HepG2 (cell line): ENCODE measurements at regions not wholly inside any gene's neighbourhood (a gene's known extent, or its start where the extent isn't known, plus 50 kb on each side); places are given as distances from the start of the nearest gene placed in this dataset.

ENCODE experiments used
- ATAC-seq: fragments of 200-7000 bp; cut with Tn5 transposase; 3 replicates; pipeline ENCODE4 v1.9.1; 2020; ENCODE audit warnings: mild to moderate bottlenecking, moderate library complexity
- BruUV-seq: library from RNA; stranded (reverse); fragments of 400-500 nt; replicated peaks from 2 replicates; lab custom pipeline; 2021; lab: Mats Ljungman, UMichigan
- CTCF ChIA-PET: fragments of 300-600 bp; formaldehyde crosslinking; extraction: SDS; loops from one replicate; lab custom pipeline; 2021; ENCODE audit warnings: low total read pairs, inconsistent platforms, low intra/inter-chr PET ratio; lab: Yijun Ruan, JAX
- POLR2A ChIA-PET: fragments of 350-600 bp; sonication (Branson Sonifier 250); formaldehyde crosslinking; loops from one replicate; lab custom pipeline; 2020; ENCODE audit warnings: antibody characterized with exemption, inconsistent platforms; lab: Yijun Ruan, JAX
- DNase-seq: peaks from one replicate; pipeline ENCODE4 v3.0.0-alpha.2; 2015; ENCODE audit warnings: low spot score
- FAIRE-seq: peaks from 3 replicates; lab custom pipeline; 2011; peaks lifted over from hg19 to GRCh38; lab: Jason Lieb, UNC
- H2AFZ ChIP-seq: one replicate; pipeline ENCODE4 v1.6.1; 2011; ENCODE audit warnings: low read length, inconsistent platforms
- H3K27ac ChIP-seq: fragments of 300-600 bp; 3 replicates; pipeline ENCODE4 v1.8.0; 2011; ENCODE audit warnings: mixed run types, mild to moderate bottlenecking, mixed read lengths, low read length, inconsistent platforms; ENCODE audit not compliant: insufficient read depth; ENCODE audit errors: extremely low read length
- H3K27me3 ChIP-seq, 2 experiments: fragments of 200-600 bp in 1 of 2; 2 replicates in 1 of 2; 3 replicates in 1 of 2; pipeline versions ENCODE4 v1.6.0 to v1.8.0; 2011; ENCODE audit warnings: low read length in 2 of 2, mild to moderate bottlenecking in 2 of 2, moderate library complexity in 2 of 2, inconsistent platforms in 1 of 2; ENCODE audit not compliant: insufficient read depth in 2 of 2, control insufficient read depth in 1 of 2
- H3K36me3 ChIP-seq, 2 experiments: fragments of 200-600 bp in 1 of 2; replicated peaks in 1 of 2; 2 replicates in 1 of 2; 3 replicates in 1 of 2; pipeline versions ENCODE4 v1.5.1 to v1.8.0; 2011; ENCODE audit warnings: low read length in 2 of 2, inconsistent platforms in 1 of 2; ENCODE audit not compliant: insufficient read depth in 2 of 2, control insufficient read depth in 1 of 2
- H3K4me1 ChIP-seq: 2 replicates; pipeline ENCODE4 v1.5.1; 2012; ENCODE audit warnings: low read length, inconsistent platforms; ENCODE audit not compliant: insufficient read depth
- H3K4me2 ChIP-seq: 2 replicates; pipeline ENCODE4 v1.6.0; 2011; ENCODE audit warnings: low read depth, low read length, inconsistent platforms
- H3K4me3 ChIP-seq, 3 experiments: fragments of 200-600 bp in 1 of 3; sonication (generic), shearing (Covaris generic) in 1 of 3; replicated peaks in 1 of 3; 2 replicates each; pipeline ENCODE4 v1.5.1; 2011 to 2016; ENCODE audit warnings: low read length in 3 of 3, inconsistent platforms in 2 of 3, low read depth in 2 of 3, mild to moderate bottlenecking in 2 of 3, control low read depth in 1 of 3, mixed read lengths in 1 of 3; ENCODE audit not compliant: insufficient read depth in 1 of 3
- H3K79me2 ChIP-seq: one replicate; pipeline ENCODE4 v1.6.1; 2011; ENCODE audit warnings: low read length, inconsistent platforms; ENCODE audit not compliant: insufficient read depth
- H3K9ac ChIP-seq: 2 replicates; pipeline ENCODE4 v1.6.0; 2011; ENCODE audit warnings: mild to moderate bottlenecking, low read depth, low read length, inconsistent platforms; ENCODE audit not compliant: insufficient read depth
- H3K9me3 ChIP-seq: 2 replicates; pipeline ENCODE4 v1.5.1; 2012; ENCODE audit warnings: mild to moderate bottlenecking, low read length
- H4K20me1 ChIP-seq: 2 replicates; pipeline ENCODE4 v1.6.0; 2011; ENCODE audit warnings: inconsistent platforms, mild to moderate bottlenecking, low read length, moderate library complexity; ENCODE audit not compliant: insufficient read depth
- BATF2 ChIP-seq: sonication (generic); formaldehyde crosslinking; IDR thresholded peaks from 2 replicates; pipeline ENCODE4 v1.8.0; 2022; ENCODE audit warnings: mild to moderate bottlenecking, missing genetic modification reagents, moderate library complexity
- BCLAF1 ChIP-seq: fragments of 450-650 bp; IDR thresholded peaks from 2 replicates; pipeline ENCODE4 v1.6.1; 2017; ENCODE audit warnings: mild to moderate bottlenecking
- FOSL2 ChIP-seq: sonication (generic); formaldehyde crosslinking; IDR thresholded peaks from 2 replicates; pipeline ENCODE4 v1.4.0; 2020; ENCODE audit warnings: missing genetic modification reagents
- SNAPC4 ChIP-seq: sonication (generic); formaldehyde crosslinking; IDR thresholded peaks from 2 replicates; pipeline ENCODE4 v1.4.0; 2020; ENCODE audit warnings: mild to moderate bottlenecking, missing genetic modification reagents
- WGBS: methylation state at CpG from one replicate; pipeline ENCODE4 v1.1.6; 2017; ENCODE audit warnings: low lambda C conversion rate; 5-methylcytosine and 5-hydroxymethylcytosine counted together
- in situ Hi-C: cut with HindIII; loops from 2 replicates; pipeline ENCODE4 v1.10.0; 2017; ENCODE audit warnings: low pct_unique_long_range_greater_than_20kb; ENCODE audit not compliant: extremely low pct_ligation_motif_present
- intact Hi-C: fragments of 100-400 bp; cut with micrococcal nuclease; formaldehyde crosslinking; loops from one replicate; pipeline ENCODE4 v1.10.0; 2022; ENCODE audit not compliant: unreplicated experiment

DNA sequence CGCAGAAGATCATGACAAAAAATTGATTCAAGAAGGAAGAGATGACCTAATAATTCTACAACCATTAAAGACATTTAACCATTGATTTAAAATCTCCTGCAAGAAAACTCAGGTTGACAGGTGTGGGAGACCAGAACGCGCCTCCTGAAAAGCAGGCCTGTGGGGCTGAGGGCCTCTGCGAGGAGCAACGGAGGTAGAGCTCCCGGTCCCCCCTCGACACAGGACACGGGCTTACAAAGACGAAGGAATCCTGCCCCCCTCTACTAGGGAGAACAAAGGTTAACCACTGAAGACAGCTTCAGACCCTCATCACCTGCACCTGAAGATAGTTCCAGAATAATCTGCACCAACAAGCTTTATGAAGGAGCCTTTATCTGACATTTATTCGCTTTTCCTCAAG, 55.9 kb upstream of the INPP5A start (continued):
- no peak for TF ChIP-seq BCLAF1
- TF ChIP-seq, all 625 proteins: peak for 0

GRCh38 chr10:132482090-132482800, 55.3 kb upstream of the INPP5A start:
- H3K9ac ChIP-seq: no peak overlapping the region
- H3K4me1 ChIP-seq: no peaks in the 10 kb centered on the region
- DNase-seq: peak; percentile 44
- TF ChIP-seq SNAPC4 (CRISPR knock-in tag) (no peak), FOSL2 (CRISPR knock-in tag) (peak; percentile 78), BATF2 (no peak)
- no peaks in the 10 kb centered on the region for H3K9me3 ChIP-seq
- no peaks in the 10 kb centered on the region for H4K20me1 ChIP-seq
- no peak overlapping the region for H2AFZ ChIP-seq
- no peak for ATAC-seq
- WGBS: 42% methylated on average over 14 of the region's 14 CpGs
- no peak overlapping the region for H3K4me3 ChIP-seq
- no peaks in the 10 kb centered on the region for H3K79me2 ChIP-seq
- peaks cover 8 to 74% of the 10 kb centered on the region in 2 experiments for H3K27me3 ChIP-seq
- ChIA-PET CTCF (no interaction called here), POLR2A (no interaction called here)
- in situ Hi-C loops: no loop called here
- intact Hi-C loops: no loop called here
- BruUV-seq: no TSS peak
- FAIRE-seq: no peak
- no peak overlapping the region for H3K4me2 ChIP-seq
- H3K27ac ChIP-seq: no peak overlapping the region
- no peaks in the 10 kb centered on the region for H3K36me3 ChIP-seq
